ENCODE measurements at regions not wholly inside any gene's neighbourhood (a gene's known extent, or its start where the extent isn't known, plus 50 kb on each side); places are given as distances from the start of the nearest gene placed in this dataset.

- DNase-seq (ENCODE audit: low read depth in 4 of 4, low spot score in 2 of 4), result no peak
These were observed 51.2 kb downstream of the FOXL3 start for GRCh38 chr7:340979-341694.

- DNase-seq (ENCODE audit: low read depth in 4 of 4, low spot score in 2 of 4), result no peak
These were observed 52.1 kb downstream of the FOXL3 start for GRCh38 chr7:341841-342638.

- DNase-seq (ENCODE audit: low read depth in 4 of 4, low spot score in 2 of 4), result no peak
These were observed 52.8 kb downstream of the FOXL3 start for GRCh38 chr7:342681-343216.

GRCh38 chr7:343227-343822 is 53.4 kb downstream of the FOXL3 start:
- DNase-seq (ENCODE audit: low read depth in 4 of 4, low spot score in 2 of 4), result no peak

GRCh38 chr7:343864-344607 is 54.1 kb downstream of the FOXL3 start:
- no peak for DNase-seq (ENCODE audit: low read depth in 4 of 4, low spot score in 2 of 4)

- no peak for DNase-seq (ENCODE audit: low read depth in 4 of 4, low spot score in 2 of 4)
These were observed 54.6 kb downstream of the FOXL3 start for GRCh38 chr7:344608-344994.

GRCh38 chr7:346116-346898 is 56.3 kb downstream of the FOXL3 start:
- DNase-seq (ENCODE audit: low read depth in 4 of 4, low spot score in 2 of 4), result no peak

GRCh38 chr7:347001-347590 is 57.1 kb downstream of the FOXL3 start:
- DNase-seq (ENCODE audit: low read depth in 4 of 4, low spot score in 2 of 4), result no peak

GRCh38 chr7:347644-348479 is 57.9 kb downstream of the FOXL3 start:
- DNase-seq (ENCODE audit: low read depth in 4 of 4, low spot score in 2 of 4), result no peak

GRCh38 chr7:348480-348844 is 58.5 kb downstream of the FOXL3 start:
- no peak for DNase-seq (ENCODE audit: low read depth in 4 of 4, low spot score in 2 of 4)

GRCh38 chr7:348962-349743 is 59.2 kb downstream of the FOXL3 start:
- no peak for DNase-seq (ENCODE audit: low read depth in 4 of 4, low spot score in 2 of 4)

GRCh38 chr7:351256-351655 is 61.3 kb downstream of the FOXL3 start:
- DNase-seq (ENCODE audit: low read depth in 4 of 4, low spot score in 2 of 4), result no peak

GRCh38 chr7:351681-352480 is 61.9 kb downstream of the FOXL3 start:
- no peak for DNase-seq (ENCODE audit: low read depth in 4 of 4, low spot score in 2 of 4)

- no peak for DNase-seq (ENCODE audit: low read depth in 4 of 4, low spot score in 2 of 4)
These were observed 63.9 kb downstream of the FOXL3 start for GRCh38 chr7:353746-354325.

- no peak for DNase-seq (ENCODE audit: low read depth in 4 of 4, low spot score in 2 of 4)
These were observed 64.9 kb downstream of the FOXL3 start for GRCh38 chr7:354597-355470.

GRCh38 chr7:355568-355967 is 65.6 kb downstream of the FOXL3 start:
- no peak for DNase-seq (ENCODE audit: low read depth in 4 of 4, low spot score in 2 of 4)

Data from left renal cortex interstitium (tissue), 4 donors.